Nephron (organoid): ENCODE measurements at regions not wholly inside any gene's neighbourhood (a gene's known extent, or its start where the extent isn't known, plus 50 kb on each side); places are given as distances from the start of the nearest gene placed in this dataset.

Experiments used
- H3K27ac Mint-ChIP-seq, 3 experiments: 2 replicates each; pipeline ENCODE4 v1.8.0; 2020; ENCODE audit warnings: mixed read lengths in 3 of 3, mild to moderate bottlenecking in 2 of 3, moderate library complexity in 1 of 3
- H3K27me3 Mint-ChIP-seq: 2 replicates; pipeline ENCODE4 v1.8.0; 2021; ENCODE audit warnings: low read depth, mild to moderate bottlenecking, moderate library complexity, mixed read lengths
- H3K36me3 Mint-ChIP-seq: 2 replicates; pipeline ENCODE4 v1.8.0; 2020; ENCODE audit warnings: low read depth, mixed read lengths
- H3K4me1 Mint-ChIP-seq: 2 replicates; pipeline ENCODE4 v1.8.0; 2020; ENCODE audit warnings: mixed read lengths
- H3K4me3 Mint-ChIP-seq, 3 experiments: 2 replicates each; pipeline ENCODE4 v1.8.0; 2020; ENCODE audit warnings: mild to moderate bottlenecking in 3 of 3, mixed read lengths in 3 of 3, moderate library complexity in 2 of 3
- H3K9me3 Mint-ChIP-seq: 2 replicates; pipeline ENCODE4 v1.8.0; 2020; ENCODE audit warnings: mixed read lengths
- TF ChIP-seq, protein P1 (sequence below), 3 experiments: fragments of 200-600 bp; sonication (generic); IDR thresholded peaks; one replicate each; pipeline ENCODE4 v1.5.0; 2021; ENCODE audit warnings: antibody characterized with exemption in 3 of 3; ENCODE audit not compliant: unreplicated experiment in 3 of 3

GRCh38 chr1:59142311-59143132 lies 154.4 kb upstream of the FGGY start:
- Mint-ChIP-seq H3K27me3 (no peaks in the 10 kb centered on the region), H3K36me3 (no peaks in the 10 kb centered on the region), H3K4me3 (no peak overlapping the region), H3K27ac (peak overlapping the region; percentile 18 to 72 (median 30)), H3K9me3 (no peaks in the 10 kb centered on the region), H3K4me1 (peaks cover 46% of the 10 kb centered on the region)
- TF ChIP-seq, protein P1, sequence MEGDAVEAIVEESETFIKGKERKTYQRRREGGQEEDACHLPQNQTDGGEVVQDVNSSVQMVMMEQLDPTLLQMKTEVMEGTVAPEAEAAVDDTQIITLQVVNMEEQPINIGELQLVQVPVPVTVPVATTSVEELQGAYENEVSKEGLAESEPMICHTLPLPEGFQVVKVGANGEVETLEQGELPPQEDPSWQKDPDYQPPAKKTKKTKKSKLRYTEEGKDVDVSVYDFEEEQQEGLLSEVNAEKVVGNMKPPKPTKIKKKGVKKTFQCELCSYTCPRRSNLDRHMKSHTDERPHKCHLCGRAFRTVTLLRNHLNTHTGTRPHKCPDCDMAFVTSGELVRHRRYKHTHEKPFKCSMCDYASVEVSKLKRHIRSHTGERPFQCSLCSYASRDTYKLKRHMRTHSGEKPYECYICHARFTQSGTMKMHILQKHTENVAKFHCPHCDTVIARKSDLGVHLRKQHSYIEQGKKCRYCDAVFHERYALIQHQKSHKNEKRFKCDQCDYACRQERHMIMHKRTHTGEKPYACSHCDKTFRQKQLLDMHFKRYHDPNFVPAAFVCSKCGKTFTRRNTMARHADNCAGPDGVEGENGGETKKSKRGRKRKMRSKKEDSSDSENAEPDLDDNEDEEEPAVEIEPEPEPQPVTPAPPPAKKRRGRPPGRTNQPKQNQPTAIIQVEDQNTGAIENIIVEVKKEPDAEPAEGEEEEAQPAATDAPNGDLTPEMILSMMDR (IDR thresholded peaks at IDR 0.05; ENCODE audit: unreplicated experiment in 3 of 3), result no peak

GRCh38 chr1:59143133-59143487 lies 153.8 kb upstream of the FGGY start:
- Mint-ChIP-seq H3K9me3 (no peaks in the 10 kb centered on the region), H3K4me3 (no peak overlapping the region), H3K27me3 (no peaks in the 10 kb centered on the region), H3K4me1 (peaks cover 47% of the 10 kb centered on the region), H3K27ac (peak overlapping the region; percentile 18 to 72 (median 30)), H3K36me3 (no peaks in the 10 kb centered on the region)
- TF ChIP-seq, protein P1 (IDR thresholded peaks at IDR 0.05; ENCODE audit: unreplicated experiment in 3 of 3), result no peak

DNA sequence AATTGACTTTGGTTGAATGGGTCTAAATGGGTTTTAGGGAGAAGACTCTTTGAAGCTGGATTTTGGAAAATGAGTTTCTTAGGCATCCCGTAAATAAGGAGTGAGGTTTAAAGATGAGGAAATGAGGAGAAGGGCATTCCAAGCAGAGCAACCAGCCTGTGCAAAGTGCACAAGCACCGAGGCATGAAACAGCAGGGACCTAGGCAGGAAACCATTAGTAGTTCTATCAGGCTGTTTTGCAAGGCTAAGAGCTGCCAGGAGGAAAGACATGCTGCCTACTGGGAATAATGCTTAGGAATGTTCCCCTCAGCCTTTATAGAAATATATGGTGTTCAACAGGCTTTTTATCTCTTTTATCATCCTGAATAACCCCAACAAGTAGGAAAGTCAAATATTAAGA lies 153.1 kb upstream of the FGGY start:
- peaks cover 41% of the 10 kb centered on the region for H3K4me1 Mint-ChIP-seq
- H3K4me3 Mint-ChIP-seq, result no peak overlapping the region
- TF ChIP-seq, protein P1 (IDR thresholded peaks at IDR 0.05; ENCODE audit: unreplicated experiment in 3 of 3), result no peak
- no peaks in the 10 kb centered on the region for H3K9me3 Mint-ChIP-seq
- no peaks in the 10 kb centered on the region for H3K27me3 Mint-ChIP-seq
- H3K27ac Mint-ChIP-seq, result peak overlapping the region in 2 of 3 experiments; percentile 3 to 30
- no peaks in the 10 kb centered on the region for H3K36me3 Mint-ChIP-seq

- TF ChIP-seq, protein P1 (IDR thresholded peaks at IDR 0.05; ENCODE audit: unreplicated experiment in 3 of 3), result no peak
- no peak overlapping the region for H3K27ac Mint-ChIP-seq
- no peaks in the 10 kb centered on the region for H3K36me3 Mint-ChIP-seq
- no peaks in the 10 kb centered on the region for H3K27me3 Mint-ChIP-seq
- no peak overlapping the region for H3K4me3 Mint-ChIP-seq
- peaks cover 38% of the 10 kb centered on the region for H3K4me1 Mint-ChIP-seq
- no peaks in the 10 kb centered on the region for H3K9me3 Mint-ChIP-seq
These were observed 151.9 kb upstream of the FGGY start for GRCh38 chr1:59144959-59145358.

DNA sequence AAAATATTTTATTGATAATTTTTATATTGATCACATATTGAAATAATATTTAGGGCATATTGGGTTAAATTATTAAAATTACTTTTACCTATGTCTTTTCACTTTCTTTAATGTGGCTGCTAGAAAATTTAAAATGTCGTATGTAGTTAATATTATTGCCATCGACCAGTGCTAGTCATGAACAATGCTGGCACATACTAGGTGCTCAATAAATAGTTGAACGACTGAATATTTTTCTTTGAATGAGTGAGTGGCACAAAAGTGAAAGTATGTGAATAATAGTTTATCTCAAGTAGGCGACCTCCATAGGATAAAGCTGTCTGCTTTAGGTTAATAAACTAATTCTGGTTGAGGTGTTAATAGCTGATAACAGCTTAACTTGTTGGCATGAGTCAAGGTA lies 150.8 kb upstream of the FGGY start:
- Mint-ChIP-seq H3K9me3 (no peaks in the 10 kb centered on the region), H3K4me1 (peaks cover 36% of the 10 kb centered on the region), H3K27ac (peak overlapping the region in 2 of 3 experiments; percentile 65 to 68), H3K36me3 (no peaks in the 10 kb centered on the region), H3K27me3 (no peaks in the 10 kb centered on the region), H3K4me3 (peak overlapping the region; percentile 80 to 88 (median 87))
- TF ChIP-seq, protein P1 (IDR thresholded peaks at IDR 0.05; ENCODE audit: unreplicated experiment in 3 of 3), result no peak
